Activated CD4-positive, alpha-beta T cell treated with anti-CD3 and anti-CD28 coated beads, Interleukin-2, amount 10 ng/mL, durations not matched to agents 7 days and 5 days (primary cell): ENCODE measurements at regions not wholly inside any gene's neighbourhood (a gene's known extent, or its start where the extent isn't known, plus 50 kb on each side); places are given as distances from the start of the nearest gene placed in this dataset.
"Not testable (repeated sequence)": the region's sequence is repeated elsewhere in the genome, so short reads cannot be mapped to it uniquely, and the experiment has no call there.

ENCODE experiments used
- CTCF ChIA-PET: fragments of 350-600 bp; sonication (Branson Sonifier 250); formaldehyde crosslinking; loops from one replicate; lab custom pipeline; 2021; ENCODE audit warnings: antibody characterized with exemption; lab: Charles Lee
- POLR2A ChIA-PET: fragments of 350-600 bp; sonication (Branson Sonifier 250); formaldehyde crosslinking; loops from one replicate; lab custom pipeline; 2021; ENCODE audit warnings: antibody characterized with exemption; lab: Charles Lee
- DNase-seq: peaks from one replicate; pipeline ENCODE4 v3.0.0-alpha.2; 2020
- H3K27ac Mint-ChIP-seq: one replicate; pipeline ENCODE4 v1.8.0; 2021; ENCODE audit warnings: mild to moderate bottlenecking, moderate library complexity, mixed read lengths
- H3K27me3 Mint-ChIP-seq: one replicate; pipeline ENCODE4 v1.8.0; 2021; ENCODE audit warnings: mixed read lengths
- H3K36me3 Mint-ChIP-seq: one replicate; pipeline ENCODE4 v1.8.0; 2021; ENCODE audit warnings: low read depth, mixed read lengths
- H3K4me1 Mint-ChIP-seq: one replicate; pipeline ENCODE4 v1.8.0; 2021; ENCODE audit warnings: mixed read lengths
- H3K4me3 Mint-ChIP-seq: one replicate; pipeline ENCODE4 v1.8.0; 2021; ENCODE audit warnings: mild to moderate bottlenecking, moderate library complexity, mixed read lengths
- H3K9me3 Mint-ChIP-seq: one replicate; pipeline ENCODE4 v1.8.0; 2021; ENCODE audit warnings: mixed read lengths

GRCh38 chr14:43698561-43699284 lies 808.4 kb downstream of the FSCB start:
- DNase-seq, H3K27ac Mint-ChIP-seq, H3K4me1 Mint-ChIP-seq, H3K27me3 Mint-ChIP-seq, H3K4me3 Mint-ChIP-seq, H3K36me3 Mint-ChIP-seq, POLR2A ChIA-PET, CTCF ChIA-PET, H3K9me3 Mint-ChIP-seq: not testable (repeated sequence)

- Mint-ChIP-seq H3K27me3 (no peaks in the 10 kb centered on the region), H3K27ac (no peak overlapping the region), H3K36me3 (no peaks in the 10 kb centered on the region), H3K4me3 (no peak overlapping the region), H3K9me3 (peaks cover 5% of the 10 kb centered on the region), H3K4me1 (no peaks in the 10 kb centered on the region)
- ChIA-PET CTCF (no interaction called here), POLR2A (no interaction called here)
- DNase-seq: no peak
Observed at GRCh38 chr14:43697003-43697402, 810.1 kb downstream of the FSCB start.

DNA sequence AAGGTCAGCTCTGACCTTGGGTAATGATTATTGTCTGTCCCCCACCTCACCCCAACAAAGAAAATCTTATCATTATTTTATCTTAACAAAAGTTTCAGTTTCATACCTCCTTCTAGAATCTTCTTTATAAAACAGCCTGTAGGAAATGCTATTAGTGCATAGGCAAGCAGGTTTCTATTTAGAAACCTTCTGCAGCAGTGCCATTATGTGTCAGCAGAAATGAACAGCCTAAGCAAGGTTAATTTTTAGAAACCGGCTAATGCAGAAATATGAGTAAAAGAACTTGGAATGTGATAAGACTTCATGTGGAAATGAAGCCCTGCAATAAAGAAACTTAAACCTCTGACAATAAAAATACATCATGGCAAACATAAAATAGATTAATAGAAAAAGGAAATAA lies 814.4 kb downstream of the FSCB start:
- Mint-ChIP-seq H3K9me3 (peaks cover 2% of the 10 kb centered on the region), H3K27ac (no peak overlapping the region), H3K27me3 (no peaks in the 10 kb centered on the region), H3K4me1 (no peaks in the 10 kb centered on the region), H3K4me3 (no peak overlapping the region), H3K36me3 (no peaks in the 10 kb centered on the region)
- CTCF ChIA-PET: no interaction called here
- POLR2A ChIA-PET: no interaction called here
- no peak for DNase-seq

- POLR2A ChIA-PET: no interaction called here
- Mint-ChIP-seq H3K27ac (no peak overlapping the region), H3K4me3 (no peak overlapping the region), H3K27me3 (no peaks in the 10 kb centered on the region), H3K4me1 (no peaks in the 10 kb centered on the region), H3K9me3 (no peaks in the 10 kb centered on the region), H3K36me3 (no peaks in the 10 kb centered on the region)
- CTCF ChIA-PET: no interaction called here
- no peak for DNase-seq
Observed at GRCh38 chr14:43687921-43688320, 819.2 kb downstream of the FSCB start.

DNA sequence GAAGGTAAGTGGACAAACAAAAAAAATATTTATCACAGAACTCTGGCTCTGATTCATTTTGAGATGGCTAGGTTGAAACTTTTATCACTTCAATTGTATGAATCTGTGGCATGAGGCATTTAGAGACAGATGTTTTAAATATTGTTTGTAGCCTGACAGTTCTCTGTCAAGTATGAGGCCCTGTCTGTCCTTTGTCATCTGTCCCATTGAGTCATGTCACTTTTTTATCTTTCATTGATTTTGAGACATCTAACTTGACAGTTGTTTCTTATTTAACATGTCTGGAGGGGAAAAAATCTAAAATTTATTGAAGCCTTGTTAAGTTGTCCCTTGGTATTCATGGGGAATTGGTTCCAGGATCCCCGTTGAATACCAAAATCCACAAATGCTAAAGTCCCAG lies 829.5 kb downstream of the FSCB start:
- Mint-ChIP-seq H3K36me3 (no peaks in the 10 kb centered on the region), H3K27ac (no peak overlapping the region), H3K4me3 (no peak overlapping the region), H3K4me1 (no peaks in the 10 kb centered on the region), H3K9me3 (peaks cover 6% of the 10 kb centered on the region), H3K27me3 (no peaks in the 10 kb centered on the region)
- ChIA-PET POLR2A (no interaction called here), CTCF (no interaction called here)
- DNase-seq: no peak

DNA sequence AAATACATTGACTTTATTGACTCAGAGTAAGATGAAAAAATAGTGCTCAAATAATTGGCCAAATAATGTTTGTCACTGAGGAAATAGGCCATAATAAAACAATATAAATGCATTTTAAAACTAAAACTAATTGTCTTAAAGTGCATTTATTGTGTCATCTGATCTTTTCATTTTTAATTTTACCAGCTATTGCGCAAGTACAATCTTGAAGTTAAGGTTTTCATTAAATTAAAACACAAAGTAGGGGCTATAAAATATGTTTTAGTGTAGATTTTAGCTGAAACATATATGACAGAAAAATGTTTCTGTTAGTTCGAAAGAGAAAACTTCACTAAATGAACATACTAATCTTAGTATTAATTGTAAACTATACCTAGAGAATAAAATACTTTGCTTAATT lies 832.8 kb downstream of the FSCB start:
- CTCF ChIA-PET: no interaction called here
- Mint-ChIP-seq H3K4me1 (no peaks in the 10 kb centered on the region), H3K27ac (no peak overlapping the region), H3K36me3 (no peaks in the 10 kb centered on the region), H3K4me3 (no peak overlapping the region), H3K9me3 (peaks cover 10% of the 10 kb centered on the region), H3K27me3 (no peaks in the 10 kb centered on the region)
- POLR2A ChIA-PET: no interaction called here
- DNase-seq: no peak

- Mint-ChIP-seq H3K27ac (no peak overlapping the region), H3K36me3 (no peaks in the 10 kb centered on the region), H3K4me3 (no peak overlapping the region), H3K9me3 (peaks cover 14% of the 10 kb centered on the region), H3K4me1 (no peaks in the 10 kb centered on the region), H3K27me3 (no peaks in the 10 kb centered on the region)
- DNase-seq: no peak
- POLR2A ChIA-PET: no interaction called here
- CTCF ChIA-PET: no interaction called here
Observed at GRCh38 chr14:43671716-43672485, 835.2 kb downstream of the FSCB start.

DNA sequence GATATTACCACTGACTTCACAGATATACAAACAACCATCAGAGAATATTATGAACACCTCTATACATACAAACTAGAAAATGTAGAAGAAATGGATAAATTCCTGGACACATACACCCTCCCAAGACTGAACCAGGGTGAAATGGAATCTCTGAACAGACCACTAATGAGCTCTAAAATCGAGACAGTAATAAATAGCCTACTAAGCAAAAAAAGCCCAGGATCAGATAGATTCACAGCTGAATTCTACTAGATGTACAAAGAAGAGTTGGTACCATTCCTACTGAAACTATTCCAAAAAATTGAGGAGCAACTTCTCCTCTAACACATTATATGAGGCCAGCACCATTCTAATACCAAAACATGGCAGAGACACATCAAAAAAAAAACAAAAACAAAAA lies 837.7 kb downstream of the FSCB start:
- POLR2A ChIA-PET: no interaction called here
- no peak for DNase-seq
- CTCF ChIA-PET: no interaction called here
- H3K4me1 Mint-ChIP-seq: no peaks in the 10 kb centered on the region
- H3K9me3 Mint-ChIP-seq: peaks cover 12% of the 10 kb centered on the region
- H3K36me3 Mint-ChIP-seq: no peaks in the 10 kb centered on the region
- no peak overlapping the region for H3K4me3 Mint-ChIP-seq
- H3K27ac Mint-ChIP-seq: no peak overlapping the region
- no peaks in the 10 kb centered on the region for H3K27me3 Mint-ChIP-seq

DNA sequence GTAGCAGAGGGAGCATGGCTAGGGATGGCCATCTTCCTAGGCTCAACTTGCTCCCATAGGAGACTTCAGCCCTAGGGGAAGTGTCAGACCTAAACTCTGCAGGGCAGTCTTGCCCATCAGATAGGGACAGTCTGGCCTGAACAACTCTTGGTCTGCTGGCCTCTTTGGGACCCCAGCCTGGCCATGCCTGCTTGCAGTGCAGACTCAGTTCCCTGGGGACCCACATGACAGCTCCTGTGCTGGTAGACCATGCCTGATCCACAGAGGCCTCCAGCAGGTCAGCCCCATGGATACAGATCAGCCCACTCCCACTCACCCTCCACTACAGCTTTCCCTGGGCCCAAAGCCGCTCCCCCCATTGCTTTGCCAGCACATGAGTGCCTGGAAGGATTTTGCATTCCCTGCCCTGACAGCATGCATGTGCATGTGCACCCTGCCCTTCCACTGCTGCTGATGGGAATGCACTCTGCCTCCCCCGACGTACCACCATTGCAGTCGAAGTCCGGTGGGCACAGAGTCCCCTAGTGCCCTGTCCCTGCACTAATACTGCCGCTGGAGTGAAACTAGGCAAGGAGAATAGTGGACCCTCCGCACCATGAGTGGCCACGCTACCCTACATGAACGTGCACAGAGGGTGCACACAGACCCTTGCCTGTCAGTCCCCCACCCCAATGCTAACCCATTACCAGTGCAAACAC lies 841.4 kb downstream of the FSCB start:
- POLR2A ChIA-PET: no interaction called here
- CTCF ChIA-PET: no interaction called here
- no peak overlapping the region for H3K4me3 Mint-ChIP-seq

DNA sequence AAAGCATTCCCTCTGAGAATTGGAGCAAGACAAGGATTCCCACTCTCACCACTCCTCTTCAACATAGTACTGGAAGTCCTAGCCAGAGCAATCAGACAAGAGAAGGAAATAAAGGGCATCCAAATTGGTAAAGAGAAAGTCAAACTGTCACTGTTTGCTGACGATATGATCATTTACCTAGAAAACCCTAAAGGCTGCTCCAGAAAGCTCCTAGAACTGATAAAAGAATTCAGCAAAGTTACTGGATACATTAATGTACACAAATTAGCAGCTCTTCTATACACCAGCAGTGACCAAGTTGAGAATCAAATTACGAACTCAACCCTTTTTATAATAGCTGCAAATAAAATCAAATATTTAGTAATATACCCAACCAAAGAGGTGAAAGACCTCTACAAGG lies 851.9 kb downstream of the FSCB start:
- H3K4me3 Mint-ChIP-seq, H3K27ac Mint-ChIP-seq, CTCF ChIA-PET, H3K4me1 Mint-ChIP-seq, H3K36me3 Mint-ChIP-seq, H3K9me3 Mint-ChIP-seq, H3K27me3 Mint-ChIP-seq, POLR2A ChIA-PET, DNase-seq: not testable (repeated sequence)

More for the DNA sequence above, 841.4 kb downstream of the FSCB start:
- Mint-ChIP-seq H3K36me3 (no peaks in the 10 kb centered on the region), H3K27ac (no peak overlapping the region), H3K4me1 (no peaks in the 10 kb centered on the region), H3K27me3 (no peaks in the 10 kb centered on the region), H3K9me3 (peaks cover 12% of the 10 kb centered on the region)
- no peak for DNase-seq

DNA sequence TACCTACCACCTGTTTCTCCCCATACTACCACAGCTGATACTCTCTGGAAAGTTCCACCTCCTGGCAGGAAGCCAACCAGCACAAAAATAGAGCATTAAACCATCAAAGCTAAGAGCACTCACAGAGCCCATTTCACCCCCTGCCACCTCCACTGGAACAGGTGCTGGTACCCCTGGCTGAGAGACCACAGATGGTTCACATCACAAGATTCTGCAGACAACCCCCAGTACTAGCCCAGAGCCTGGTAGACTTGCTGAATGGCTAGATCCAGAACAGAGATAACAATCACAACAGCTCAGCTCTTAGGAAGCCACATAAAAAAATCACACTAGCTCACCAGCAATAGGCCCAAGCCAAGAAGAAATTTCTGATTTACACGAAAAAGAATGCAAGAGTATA lies 855.2 kb downstream of the FSCB start:
- no peaks in the 10 kb centered on the region for H3K27me3 Mint-ChIP-seq
- ChIA-PET POLR2A (no interaction called here), CTCF (no interaction called here)
- no peak for DNase-seq
- H3K27ac Mint-ChIP-seq: no peak overlapping the region
- H3K4me1 Mint-ChIP-seq: no peaks in the 10 kb centered on the region
- no peak overlapping the region for H3K4me3 Mint-ChIP-seq
- H3K9me3 Mint-ChIP-seq: peaks cover 17% of the 10 kb centered on the region
- H3K36me3 Mint-ChIP-seq: no peaks in the 10 kb centered on the region

DNA sequence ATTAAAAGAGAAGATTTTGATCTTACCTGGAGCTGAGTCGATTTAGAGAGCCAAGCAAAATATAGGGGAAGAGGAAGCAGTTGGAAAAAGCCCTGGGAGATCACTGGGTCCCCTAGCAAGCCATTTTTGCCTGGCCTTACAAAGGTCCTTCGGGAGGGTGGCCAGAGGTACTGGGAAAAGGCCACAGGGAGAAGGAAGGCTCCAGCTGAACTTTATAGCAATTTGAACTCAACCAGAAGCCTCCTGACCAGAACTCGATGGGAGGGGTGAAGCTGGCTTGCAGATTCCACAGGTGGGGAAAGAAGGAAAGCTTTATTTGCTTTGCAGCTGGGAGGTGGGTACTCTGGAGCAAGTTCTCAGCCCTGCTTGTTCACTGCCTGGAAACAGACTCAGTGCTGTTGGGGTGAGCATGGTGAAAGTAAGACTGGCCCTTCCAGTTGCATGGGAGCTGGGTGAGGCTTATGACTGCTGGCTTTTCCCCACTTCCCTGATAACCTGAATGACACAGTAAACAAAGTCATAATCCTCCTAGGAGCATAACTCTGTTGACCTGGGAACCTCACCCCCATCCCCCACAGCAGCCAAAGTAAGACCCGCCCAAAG lies 855.8 kb downstream of the FSCB start:
- H3K4me3 Mint-ChIP-seq: no peak overlapping the region
- no peak overlapping the region for H3K27ac Mint-ChIP-seq
- H3K27me3 Mint-ChIP-seq: no peaks in the 10 kb centered on the region
- no peaks in the 10 kb centered on the region for H3K4me1 Mint-ChIP-seq
- H3K36me3 Mint-ChIP-seq: no peaks in the 10 kb centered on the region
- ChIA-PET POLR2A (no interaction called here), CTCF (no interaction called here)
- DNase-seq: no peak
- H3K9me3 Mint-ChIP-seq: peaks cover 17% of the 10 kb centered on the region

DNA sequence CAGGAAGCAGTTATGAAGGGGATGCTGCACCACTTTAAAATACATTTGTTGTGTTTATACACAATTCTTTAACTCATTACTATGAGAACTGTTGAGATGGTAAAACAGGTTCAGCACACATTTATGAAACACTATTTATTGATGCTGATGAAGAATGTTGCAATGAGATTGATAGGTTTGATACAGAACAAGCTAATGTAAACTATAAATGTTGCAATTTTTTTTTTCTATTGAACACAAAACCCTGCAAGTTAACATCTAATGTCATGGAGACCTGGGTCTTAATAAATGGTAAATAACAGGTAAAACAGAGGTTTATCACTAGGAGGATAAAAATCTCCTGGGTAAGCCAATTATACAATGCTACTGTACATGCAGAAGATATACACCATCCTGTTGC lies 857.6 kb downstream of the FSCB start:
- CTCF ChIA-PET: no interaction called here
- Mint-ChIP-seq H3K27ac (no peak overlapping the region), H3K4me1 (no peaks in the 10 kb centered on the region), H3K27me3 (no peaks in the 10 kb centered on the region), H3K36me3 (no peaks in the 10 kb centered on the region), H3K4me3 (no peak overlapping the region), H3K9me3 (peaks cover 15% of the 10 kb centered on the region)
- POLR2A ChIA-PET: no interaction called here
- no peak for DNase-seq
